K562 (cell line): ENCODE measurements at regions not wholly inside any gene's neighbourhood (a gene's known extent, or its start where the extent isn't known, plus 50 kb on each side); places are given as distances from the start of the nearest gene placed in this dataset.

Experiments
- ATAC-seq: fragments of 200-7000 bp; cut with Tn5 transposase; 3 replicates; pipeline ENCODE4 v1.9.1; 2020; ENCODE audit warnings: moderate library complexity
- BruUV-seq: library from RNA; stranded (reverse); fragments of 400-500 nt; replicated peaks from 2 replicates; lab custom pipeline; 2021; lab: Mats Ljungman, UMichigan
- CTCF ChIA-PET: fragments of 300-600 bp; formaldehyde crosslinking; extraction: SDS; loops from one replicate; lab custom pipeline; 2021; ENCODE audit warnings: low intra/inter-chr PET ratio; lab: Yijun Ruan, JAX
- POLR2A ChIA-PET: fragments of 300-600, 350-650 bp; sonication (Branson Sonifier 250); formaldehyde crosslinking; extraction: SDS; loops from one replicate; lab custom pipeline; 2021; ENCODE audit warnings: antibody characterized with exemption, inconsistent platforms; lab: Yijun Ruan, JAX
- DNase-seq, 4 experiments: peaks; one replicate each; pipeline versions ENCODE4 v3.0.0 to v3.0.0-alpha.2; 2011 to 2018; ENCODE audit warnings: low spot score in 3 of 4, mixed read lengths in 3 of 4; ENCODE audit errors: extremely low read depth in 1 of 4
- FAIRE-seq: peaks from 2 replicates; lab custom pipeline; 2011; peaks lifted over from hg19 to GRCh38; lab: Jason Lieb, UNC
- H2AFZ ChIP-seq: 2 replicates; pipeline ENCODE4 v1.6.0; 2011; ENCODE audit warnings: low read depth, low read length, control low read depth, inconsistent platforms
- H3K27ac ChIP-seq: fragments of 200-600 bp; 3 replicates; pipeline ENCODE4 v1.8.0; 2011; ENCODE audit warnings: low read depth, mild to moderate bottlenecking, control low read depth, inconsistent platforms, low read length, moderate library complexity, mixed read lengths; ENCODE audit errors: extremely low read depth
- H3K27me3 ChIP-seq, 2 experiments: fragments of 300-600 bp in 1 of 2; 2 replicates in 1 of 2; 3 replicates in 1 of 2; pipeline versions ENCODE4 v1.6.0 to v1.8.0; 2011; ENCODE audit warnings: inconsistent platforms in 2 of 2, low read length in 2 of 2, mild to moderate bottlenecking in 1 of 2, mixed read lengths in 1 of 2, moderate library complexity in 1 of 2; ENCODE audit not compliant: control insufficient read depth in 2 of 2, insufficient read depth in 2 of 2
- H3K36me3 ChIP-seq: fragments of 300-600 bp; 3 replicates; pipeline ENCODE4 v1.8.0; 2011; ENCODE audit warnings: mild to moderate bottlenecking, low read length, inconsistent platforms; ENCODE audit not compliant: control insufficient read depth, insufficient read depth
- H3K4me1 ChIP-seq, 2 experiments: fragments of 200-600 bp in 1 of 2; replicated peaks in 1 of 2; 2 replicates in 1 of 2; 3 replicates in 1 of 2; pipeline versions ENCODE4 v1.5.1 to v1.8.0; 2011; ENCODE audit warnings: inconsistent platforms in 2 of 2, low read length in 2 of 2, mild to moderate bottlenecking in 1 of 2, mixed read lengths in 1 of 2, moderate library complexity in 1 of 2; ENCODE audit not compliant: control insufficient read depth in 2 of 2, insufficient read depth in 2 of 2
- H3K4me2 ChIP-seq: 2 replicates; pipeline ENCODE4 v1.6.1; 2011; ENCODE audit warnings: low read length, control low read depth, inconsistent platforms, mixed read lengths; ENCODE audit not compliant: insufficient read depth
- H3K4me3 ChIP-seq: fragments of 200-600 bp; sonication (generic), shearing (Covaris generic); 2 replicates; pipeline ENCODE4 v1.5.1; 2016; ENCODE audit warnings: control low read depth, inconsistent platforms
- H3K79me2 ChIP-seq: fragments of 200-600 bp; 3 replicates; pipeline ENCODE4 v1.8.0; 2011; ENCODE audit warnings: low read length, inconsistent platforms; ENCODE audit not compliant: control insufficient read depth, insufficient read depth
- H3K9ac ChIP-seq, 2 experiments: 2 replicates each; pipeline versions ENCODE4 v1.6.0 to v1.6.1; 2011; ENCODE audit warnings: low read depth in 2 of 2, low read length in 2 of 2, control low read depth in 1 of 2, inconsistent platforms in 1 of 2, mild to moderate bottlenecking in 1 of 2, mixed read lengths in 1 of 2; ENCODE audit not compliant: insufficient read depth in 1 of 2
- H3K9me1 ChIP-seq: one replicate; pipeline ENCODE4 v1.6.0; 2011; ENCODE audit warnings: inconsistent platforms, mild to moderate bottlenecking, low read length, moderate library complexity; ENCODE audit not compliant: control insufficient read depth, insufficient read depth
- H3K9me3 ChIP-seq: replicated peaks from 2 replicates; pipeline ENCODE4 v1.5.1; 2011; ENCODE audit warnings: low read depth, low read length, inconsistent platforms; ENCODE audit not compliant: control insufficient read depth, insufficient read depth
- H4K20me1 ChIP-seq: replicated peaks from 2 replicates; pipeline ENCODE4 v1.6.1; 2011; ENCODE audit warnings: low read length, inconsistent platforms, mixed read lengths; ENCODE audit not compliant: control insufficient read depth, insufficient read depth
- ARID3A ChIP-seq: IDR thresholded peaks from 2 replicates; pipeline ENCODE4 v1.6.1; 2012; ENCODE audit warnings: low read depth, low read length, improper control_type of control experiment, borderline replicate concordance
- BACH1 ChIP-seq: fragments of 200-800 bp; sonication (Bioruptor generic); IDR thresholded peaks from 2 replicates; pipeline ENCODE4 v1.6.1; 2016; ENCODE audit warnings: missing genetic modification characterization, missing compliant biosample characterization
- GATAD2B ChIP-seq: fragments of 450-650 bp; IDR thresholded peaks from 2 replicates; pipeline ENCODE4 v1.6.1; 2017; ENCODE audit warnings: mild to moderate bottlenecking, borderline replicate concordance
- HNRNPK ChIP-seq: fragments of 200-400 bp; formaldehyde crosslinking; IDR thresholded peaks from one replicate; pipeline ENCODE4 v1.6.1; 2018; ENCODE audit warnings: mild to moderate bottlenecking, low read depth, low read length; ENCODE audit not compliant: poor library complexity, severe bottlenecking
- PREB ChIP-seq: sonication (generic); formaldehyde crosslinking; IDR thresholded peaks from 2 replicates; pipeline ENCODE4 v1.8.1; 2023; ENCODE audit warnings: mild to moderate bottlenecking, missing genetic modification reagents
- STAT6 ChIP-seq: sonication (generic); formaldehyde crosslinking; IDR thresholded peaks from 2 replicates; pipeline ENCODE4 v1.8.1; 2023; ENCODE audit warnings: mild to moderate bottlenecking, missing genetic modification reagents
- ZNF133 ChIP-seq: fragments of 250-450 bp; sonication (Bioruptor Pico); IDR thresholded peaks from 2 replicates; pipeline ENCODE4 v1.4.0; 2020; ENCODE audit warnings: mild to moderate bottlenecking
- WGBS: fragments of 100-300 bp; shearing (Covaris generic); methylation state at CpG from one replicate; pipeline ENCODE4 v1.1.6; 2016; ENCODE audit warnings: low coverage, mixed read lengths; ENCODE audit not compliant: insufficient coverage; ENCODE audit errors: missing lambda C conversion rate; 5-methylcytosine and 5-hydroxymethylcytosine counted together
- in situ Hi-C: fragments of 300-500 bp; cut with MboI; formaldehyde crosslinking; loops from 4 replicates; pipeline ENCODE4 v1.15.0; 2018; ENCODE audit warnings: inconsistent platforms, mixed read lengths
- intact Hi-C: fragments of 100-400 bp; cut with micrococcal nuclease; formaldehyde crosslinking; loops from 2 replicates; pipeline ENCODE4 v1.14.2; 2022

- DNase-seq (no peak), ATAC-seq (no peak), FAIRE-seq (no peak)
- no TSS peak for BruUV-seq
- no peak overlapping the region for H2AFZ ChIP-seq
- POLR2A ChIA-PET, result interaction anchor here (0.6 to 1.2 kb wide), 2 partner anchors 11 to 43 kb away, joined by 3 to 4 read pairs; no protein-coding TSS in a partner anchor
- no peaks in the 10 kb centered on the region for H3K9me3 ChIP-seq
- no peak for TF ChIP-seq GATAD2B
- no peak for TF ChIP-seq PREB (CRISPR knock-in tag)
- no peak for TF ChIP-seq ARID3A
- TF ChIP-seq BACH1 (tag), result no peak
- TF ChIP-seq STAT6 (CRISPR knock-in tag), result no peak
- TF ChIP-seq HNRNPK, result no peak
- TF ChIP-seq ZNF133 (CRISPR knock-in tag), result no peak
- 1% methylated on average over 8 of the region's 9 CpGs for WGBS
- H3K4me1 ChIP-seq, result peaks cover 0 to 4% of the 10 kb centered on the region in 2 experiments; a peak in 1 of 5 replicates
- no peak overlapping the region for H3K9ac ChIP-seq
- H3K27ac ChIP-seq, result no peak overlapping the region
- H3K36me3 ChIP-seq, result no peaks in the 10 kb centered on the region
- H3K27me3 ChIP-seq, result peaks cover 18 to 60% of the 10 kb centered on the region in 2 experiments; a peak in 4 of 5 replicates
- no peaks in the 10 kb centered on the region for H3K9me1 ChIP-seq
- intact Hi-C loops (no loop called here), in situ Hi-C loops (no loop called here)
- H3K4me2 ChIP-seq, result no peak overlapping the region
- no peaks in the 10 kb centered on the region for H3K79me2 ChIP-seq
- H3K4me3 ChIP-seq, result no peak overlapping the region
- CTCF ChIA-PET, result no interaction called here
- no peaks in the 10 kb centered on the region; the same call in 1 of the 2 replicates for H4K20me1 ChIP-seq
Measured at GRCh38 chr16:86380030-86380429, 130.3 kb upstream of the FOXF1 start.
